NCI-H2029 treated with DMSO at 0.1 percent for 48 hours (cell line): ENCODE measurements at regions not wholly inside any gene's neighbourhood (a gene's known extent, or its start where the extent isn't known, plus 50 kb on each side); places are given as distances from the start of the nearest gene placed in this dataset.
"Not testable (repeated sequence)": the region's sequence is repeated elsewhere in the genome, so short reads cannot be mapped to it uniquely, and the experiment has no call there.

Source experiments
- DNase-seq: peaks from one replicate; lab custom pipeline; 2025; lab: John Stamatoyannopoulos, UW

- DNase-seq: no peak
These were observed 94.5 kb upstream of the CARD11 start for GRCh38 chr7:3138206-3138605.

- no peak for DNase-seq
These were observed 95.3 kb upstream of the CARD11 start for GRCh38 chr7:3138997-3139396.

GRCh38 chr7:3140834-3141233 lies 97.2 kb upstream of the CARD11 start:
- no peak for DNase-seq

- DNase-seq: no peak
These were observed 97.7 kb upstream of the CARD11 start for GRCh38 chr7:3141326-3141725.

- no peak for DNase-seq
These were observed 100.5 kb upstream of the CARD11 start for GRCh38 chr7:3143869-3144775.

GRCh38 chr7:3144776-3145125 lies 101.1 kb upstream of the CARD11 start:
- not testable (repeated sequence) for DNase-seq

- no peak for DNase-seq
These were observed 103.0 kb upstream of the CARD11 start for GRCh38 chr7:3146571-3147226.

GRCh38 chr7:3148471-3148870 lies 104.8 kb upstream of the CARD11 start:
- DNase-seq: not testable (repeated sequence)

- no peak for DNase-seq
These were observed 105.7 kb upstream of the CARD11 start for GRCh38 chr7:3149231-3149995.

- no peak for DNase-seq
These were observed 106.4 kb upstream of the CARD11 start for GRCh38 chr7:3150027-3150426.

- DNase-seq: no peak
These were observed 108.1 kb upstream of the CARD11 start for GRCh38 chr7:3151784-3152183.

GRCh38 chr7:3152714-3153113 lies 109.0 kb upstream of the CARD11 start:
- no peak for DNase-seq

- no peak for DNase-seq
These were observed 109.5 kb upstream of the CARD11 start for GRCh38 chr7:3153118-3153517.

- DNase-seq: no peak
These were observed 110.7 kb upstream of the CARD11 start for GRCh38 chr7:3154317-3154716.

GRCh38 chr7:3154881-3155494 lies 111.3 kb upstream of the CARD11 start:
- DNase-seq: no peak

GRCh38 chr7:3156508-3156907 lies 112.8 kb upstream of the CARD11 start:
- no peak for DNase-seq

GRCh38 chr7:3157566-3158287 lies 114.1 kb upstream of the CARD11 start:
- DNase-seq: no peak

- DNase-seq: no peak
These were observed 114.7 kb upstream of the CARD11 start for GRCh38 chr7:3158341-3158760.

GRCh38 chr7:3159039-3159438 lies 115.4 kb upstream of the CARD11 start:
- no peak for DNase-seq

- no peak for DNase-seq
These were observed 115.8 kb upstream of the CARD11 start for GRCh38 chr7:3159445-3159844.

GRCh38 chr7:3159926-3160325 lies 116.3 kb upstream of the CARD11 start:
- DNase-seq: not testable (repeated sequence)

GRCh38 chr7:3162289-3162688 lies 118.6 kb upstream of the CARD11 start:
- DNase-seq: no peak
